Nephron (organoid): ENCODE measurements at regions not wholly inside any gene's neighbourhood (a gene's known extent, or its start where the extent isn't known, plus 50 kb on each side); places are given as distances from the start of the nearest gene placed in this dataset.

Experiments
- H3K27ac Mint-ChIP-seq, 3 experiments: 2 replicates each; pipeline ENCODE4 v1.8.0; 2020; ENCODE audit warnings: mixed read lengths in 3 of 3, mild to moderate bottlenecking in 2 of 3, moderate library complexity in 1 of 3
- H3K27me3 Mint-ChIP-seq: 2 replicates; pipeline ENCODE4 v1.8.0; 2021; ENCODE audit warnings: low read depth, mild to moderate bottlenecking, moderate library complexity, mixed read lengths
- H3K36me3 Mint-ChIP-seq: 2 replicates; pipeline ENCODE4 v1.8.0; 2020; ENCODE audit warnings: low read depth, mixed read lengths
- H3K4me1 Mint-ChIP-seq: 2 replicates; pipeline ENCODE4 v1.8.0; 2020; ENCODE audit warnings: mixed read lengths
- H3K4me3 Mint-ChIP-seq, 3 experiments: 2 replicates each; pipeline ENCODE4 v1.8.0; 2020; ENCODE audit warnings: mild to moderate bottlenecking in 3 of 3, mixed read lengths in 3 of 3, moderate library complexity in 2 of 3
- H3K9me3 Mint-ChIP-seq: 2 replicates; pipeline ENCODE4 v1.8.0; 2020; ENCODE audit warnings: mixed read lengths
- TF ChIP-seq, protein P1 (sequence below), 3 experiments: fragments of 200-600 bp; sonication (generic); IDR thresholded peaks; one replicate each; pipeline ENCODE4 v1.5.0; 2021; ENCODE audit warnings: antibody characterized with exemption in 3 of 3; ENCODE audit not compliant: unreplicated experiment in 3 of 3

DNA sequence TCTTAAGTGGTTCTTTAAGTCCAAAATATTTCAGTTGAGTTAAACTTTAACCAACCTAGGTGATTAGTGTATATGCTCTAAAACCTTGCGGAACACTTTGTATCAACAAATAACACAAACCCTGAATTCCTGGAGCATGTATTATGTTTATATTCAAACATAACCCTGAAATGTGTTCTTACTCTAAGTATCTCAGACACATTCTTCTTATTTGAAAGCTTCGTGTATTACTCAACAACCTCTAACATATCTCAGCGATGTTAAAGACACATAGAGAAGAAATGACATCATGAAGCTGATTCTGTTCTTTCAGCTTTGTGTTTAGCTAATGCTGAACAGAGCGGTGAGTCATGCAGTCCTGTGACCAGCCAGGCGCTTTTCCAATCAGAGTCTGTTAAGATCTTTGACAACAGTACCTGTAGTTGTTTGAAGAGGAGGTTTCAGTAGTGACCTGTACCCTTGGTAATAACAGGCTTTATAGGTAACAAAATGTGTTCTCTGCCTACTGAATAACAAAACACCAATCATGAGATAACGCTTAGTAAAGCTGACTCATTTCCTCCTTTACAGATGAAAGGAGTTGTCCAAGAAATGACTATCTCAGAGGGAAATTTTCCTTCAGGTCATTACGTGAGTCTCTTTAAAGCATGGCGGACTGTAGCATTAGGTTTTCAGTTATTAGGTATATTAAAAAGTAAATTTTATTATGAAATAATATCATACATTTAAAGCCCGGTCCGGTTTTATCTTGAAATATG, 67.3 kb upstream of the KLF6 start:
- Mint-ChIP-seq H3K9me3 (no peaks in the 10 kb centered on the region), H3K27me3 (no peaks in the 10 kb centered on the region), H3K27ac (peak overlapping the region; percentile 85 to 97 (median 94)), H3K36me3 (no peaks in the 10 kb centered on the region), H3K4me3 (no peak overlapping the region), H3K4me1 (peaks cover 15% of the 10 kb centered on the region)
- TF ChIP-seq, protein P1, sequence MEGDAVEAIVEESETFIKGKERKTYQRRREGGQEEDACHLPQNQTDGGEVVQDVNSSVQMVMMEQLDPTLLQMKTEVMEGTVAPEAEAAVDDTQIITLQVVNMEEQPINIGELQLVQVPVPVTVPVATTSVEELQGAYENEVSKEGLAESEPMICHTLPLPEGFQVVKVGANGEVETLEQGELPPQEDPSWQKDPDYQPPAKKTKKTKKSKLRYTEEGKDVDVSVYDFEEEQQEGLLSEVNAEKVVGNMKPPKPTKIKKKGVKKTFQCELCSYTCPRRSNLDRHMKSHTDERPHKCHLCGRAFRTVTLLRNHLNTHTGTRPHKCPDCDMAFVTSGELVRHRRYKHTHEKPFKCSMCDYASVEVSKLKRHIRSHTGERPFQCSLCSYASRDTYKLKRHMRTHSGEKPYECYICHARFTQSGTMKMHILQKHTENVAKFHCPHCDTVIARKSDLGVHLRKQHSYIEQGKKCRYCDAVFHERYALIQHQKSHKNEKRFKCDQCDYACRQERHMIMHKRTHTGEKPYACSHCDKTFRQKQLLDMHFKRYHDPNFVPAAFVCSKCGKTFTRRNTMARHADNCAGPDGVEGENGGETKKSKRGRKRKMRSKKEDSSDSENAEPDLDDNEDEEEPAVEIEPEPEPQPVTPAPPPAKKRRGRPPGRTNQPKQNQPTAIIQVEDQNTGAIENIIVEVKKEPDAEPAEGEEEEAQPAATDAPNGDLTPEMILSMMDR (IDR thresholded peaks at IDR 0.05; ENCODE audit: unreplicated experiment in 3 of 3) = no peak

- H3K4me3 Mint-ChIP-seq = no peak overlapping the region
- H3K9me3 Mint-ChIP-seq = no peaks in the 10 kb centered on the region
- no peaks in the 10 kb centered on the region for H3K36me3 Mint-ChIP-seq
- H3K27ac Mint-ChIP-seq = peak overlapping the region; percentile 85 to 97 (median 94)
- H3K4me1 Mint-ChIP-seq = peaks cover 15% of the 10 kb centered on the region
- no peaks in the 10 kb centered on the region for H3K27me3 Mint-ChIP-seq
- TF ChIP-seq, protein P1 (IDR thresholded peaks at IDR 0.05; ENCODE audit: unreplicated experiment in 3 of 3) = no peak
Observed at GRCh38 chr10:3850999-3851937, 66.3 kb upstream of the KLF6 start.

DNA sequence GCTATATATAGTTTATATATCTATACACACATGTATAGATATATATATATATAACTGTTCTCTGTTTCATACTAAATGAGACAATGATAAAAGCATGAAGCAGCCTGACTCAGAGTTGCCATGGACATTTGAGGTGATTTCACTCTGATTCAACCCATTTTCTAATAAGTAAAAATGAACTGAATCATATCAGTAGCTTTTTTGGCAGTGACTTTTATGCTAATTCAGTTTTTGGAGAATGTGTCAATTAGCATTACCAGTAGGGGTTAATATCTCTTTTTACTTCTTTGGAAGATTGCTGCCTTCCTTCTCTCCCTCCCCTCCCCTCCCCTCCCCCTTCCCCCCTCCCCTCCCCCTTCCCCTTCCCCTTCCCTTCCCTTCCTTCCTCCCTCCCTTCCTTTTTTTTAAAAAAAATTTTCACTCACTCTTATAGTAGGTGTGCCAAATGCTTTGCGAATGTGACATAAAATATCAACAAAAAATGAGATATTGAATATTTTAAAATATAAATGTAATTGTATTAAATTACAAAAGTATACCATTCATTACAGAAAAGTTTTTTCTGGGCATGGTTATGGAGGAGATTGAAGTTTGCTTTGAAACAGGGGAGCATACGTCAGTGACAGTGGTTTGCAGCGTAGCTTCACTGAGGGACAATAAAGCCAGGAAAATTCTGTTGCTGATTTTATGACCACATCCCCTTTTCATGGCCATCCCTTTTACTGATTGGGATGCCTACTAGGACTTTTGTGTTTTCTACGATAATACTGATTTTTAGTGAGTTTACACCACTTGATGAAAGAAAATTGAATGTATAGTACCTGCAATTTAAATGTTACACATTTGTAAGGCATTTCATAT, 64.0 kb upstream of the KLF6 start:
- H3K36me3 Mint-ChIP-seq = no peaks in the 10 kb centered on the region
- H3K4me1 Mint-ChIP-seq = peaks cover 15% of the 10 kb centered on the region
- no peaks in the 10 kb centered on the region for H3K9me3 Mint-ChIP-seq
- H3K27ac Mint-ChIP-seq = no peak overlapping the region
- no peak overlapping the region for H3K4me3 Mint-ChIP-seq
- TF ChIP-seq, protein P1 (IDR thresholded peaks at IDR 0.05; ENCODE audit: unreplicated experiment in 3 of 3) = no peak
- no peaks in the 10 kb centered on the region for H3K27me3 Mint-ChIP-seq

DNA sequence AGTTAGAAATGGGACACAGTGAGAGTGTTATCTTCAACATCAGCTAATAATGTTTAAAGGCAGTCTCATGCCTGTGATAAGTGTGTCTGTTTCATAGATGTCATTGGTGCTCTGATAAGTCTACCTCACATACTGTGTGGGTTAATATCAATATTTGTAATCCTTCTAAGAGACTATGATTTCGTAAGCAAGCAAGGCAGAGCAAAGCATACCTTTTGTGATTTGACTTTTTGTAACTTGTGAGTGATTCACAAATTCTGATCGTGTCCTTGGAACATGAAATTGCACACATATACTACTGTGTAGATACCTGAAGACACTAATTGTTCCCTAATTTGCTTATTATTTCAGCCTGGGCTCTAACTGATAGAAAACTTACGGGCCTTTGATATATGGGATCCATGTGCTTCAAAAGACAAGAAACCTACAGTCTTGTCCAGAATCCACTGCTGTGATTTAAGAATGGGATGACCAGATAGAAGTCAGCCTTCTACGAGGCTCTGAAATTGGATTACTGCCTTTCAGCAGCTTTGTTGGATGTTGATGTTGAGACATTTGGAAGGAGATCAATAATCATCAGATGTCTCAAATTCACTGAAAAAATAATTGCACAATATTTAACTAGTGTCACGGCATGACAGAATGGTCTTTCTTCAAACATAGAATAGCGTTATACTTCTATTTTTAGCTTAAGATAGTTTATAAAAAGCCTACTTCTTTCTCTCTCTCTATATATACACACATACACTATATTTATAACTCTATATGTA, 63.2 kb upstream of the KLF6 start:
- Mint-ChIP-seq H3K27ac (no peak overlapping the region), H3K27me3 (no peaks in the 10 kb centered on the region), H3K4me3 (no peak overlapping the region), H3K4me1 (peaks cover 8% of the 10 kb centered on the region), H3K36me3 (no peaks in the 10 kb centered on the region), H3K9me3 (no peaks in the 10 kb centered on the region)
- TF ChIP-seq, protein P1 (IDR thresholded peaks at IDR 0.05; ENCODE audit: unreplicated experiment in 3 of 3) = no peak

- Mint-ChIP-seq H3K36me3 (no peaks in the 10 kb centered on the region), H3K4me3 (no peak overlapping the region), H3K9me3 (no peaks in the 10 kb centered on the region), H3K27ac (no peak overlapping the region), H3K27me3 (no peaks in the 10 kb centered on the region), H3K4me1 (peaks cover 1% of the 10 kb centered on the region)
- TF ChIP-seq, protein P1 (IDR thresholded peaks at IDR 0.05; ENCODE audit: unreplicated experiment in 3 of 3) = no peak
Observed at GRCh38 chr10:3846736-3847135, 61.7 kb upstream of the KLF6 start.
